GM19193 (cell line): ENCODE measurements at regions not wholly inside any gene's neighbourhood (a gene's known extent, or its start where the extent isn't known, plus 50 kb on each side); places are given as distances from the start of the nearest gene placed in this dataset.

Source experiments
- POLR2A ChIP-seq: IDR thresholded peaks from 4 replicates; pipeline ENCODE4 v1.6.1; 2011; ENCODE audit not compliant: insufficient read depth, insufficient read length; ENCODE audit errors: extremely low read depth

GRCh38 chr11:42273977-42274376 is 814.5 kb upstream of the LRRC4C start:
- TF ChIP-seq POLR2A, result no peak

GRCh38 chr11:42296910-42297309 is 837.5 kb upstream of the LRRC4C start:
- TF ChIP-seq POLR2A, result no peak

- no peak for TF ChIP-seq POLR2A
Measured at GRCh38 chr11:42299780-42300179, 840.3 kb upstream of the LRRC4C start.

DNA sequence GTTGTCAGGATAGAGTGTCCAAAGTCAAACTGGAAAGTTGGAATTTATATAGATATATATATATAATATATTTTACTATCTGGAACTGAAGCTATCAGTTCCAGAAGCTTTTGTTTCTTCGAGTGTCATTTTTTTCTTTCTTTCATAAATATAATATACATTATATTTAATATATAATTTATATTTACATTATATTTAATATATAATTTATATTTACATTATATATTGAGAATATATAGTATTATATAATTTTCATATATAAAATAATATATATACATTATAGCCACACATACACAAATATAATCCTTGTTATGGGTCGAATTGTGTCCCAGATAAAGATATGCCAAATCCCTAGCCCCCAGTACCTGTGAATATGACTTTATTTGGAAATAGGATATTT is 842.3 kb upstream of the LRRC4C start:
- no peak for TF ChIP-seq POLR2A

GRCh38 chr11:42311514-42311913 is 852.1 kb upstream of the LRRC4C start:
- TF ChIP-seq POLR2A, result no peak

DNA sequence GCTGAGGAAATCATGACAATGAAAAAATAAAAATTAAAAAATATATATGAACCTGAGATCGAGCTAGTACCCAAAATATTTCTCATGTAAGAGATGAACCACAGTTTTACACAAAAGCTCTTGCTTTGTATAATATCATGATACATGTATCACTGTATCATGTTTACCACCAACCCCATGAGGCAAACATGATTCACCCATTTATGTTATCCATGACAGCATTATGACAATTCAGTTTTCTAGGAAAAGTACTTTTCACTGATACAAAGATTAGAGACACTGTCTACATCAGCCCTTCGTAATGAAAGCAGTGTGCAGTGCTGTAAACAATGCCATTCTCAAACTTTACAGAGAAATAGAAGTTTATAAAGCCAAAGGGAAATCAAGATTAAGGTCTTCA is 852.5 kb upstream of the LRRC4C start:
- TF ChIP-seq POLR2A, result no peak

- TF ChIP-seq POLR2A, result no peak
Measured at GRCh38 chr11:42315267-42315666, 855.8 kb upstream of the LRRC4C start.

GRCh38 chr11:42315846-42316245 is 856.4 kb upstream of the LRRC4C start:
- TF ChIP-seq POLR2A, result no peak

- TF ChIP-seq POLR2A, result no peak
Measured at GRCh38 chr11:42319921-42320320, 860.5 kb upstream of the LRRC4C start.

DNA sequence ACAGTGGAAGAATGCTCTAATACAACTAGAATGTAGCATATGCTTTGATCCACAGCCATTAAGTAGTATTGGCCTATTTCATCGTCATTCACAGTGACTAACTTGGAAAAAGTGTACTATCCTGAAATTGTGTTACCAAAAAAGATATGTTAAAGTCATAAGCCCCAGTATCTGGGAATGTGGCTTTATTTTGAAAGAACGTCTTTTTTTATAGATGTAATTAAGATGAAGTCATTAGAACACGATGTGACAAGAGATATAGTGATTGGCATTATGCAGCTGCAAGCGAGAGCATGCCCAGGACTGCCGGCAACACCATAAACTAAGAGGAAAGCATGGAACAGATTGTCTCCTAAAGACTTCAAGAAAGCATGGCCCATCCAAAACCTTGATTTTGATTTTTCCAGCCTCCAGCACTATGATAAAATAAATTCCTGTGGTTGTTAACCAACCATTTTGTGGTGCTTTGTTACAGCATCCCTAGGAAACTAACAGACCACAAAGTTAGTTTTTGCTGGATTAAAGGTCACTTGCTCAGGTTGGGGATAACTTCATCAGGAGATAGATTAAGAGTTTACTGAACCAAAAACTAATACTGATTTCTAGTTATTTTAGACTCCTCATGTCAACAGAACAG is 870.6 kb upstream of the LRRC4C start:
- TF ChIP-seq POLR2A, result no peak

- no peak for TF ChIP-seq POLR2A
Measured at GRCh38 chr11:42337786-42338455, 878.5 kb upstream of the LRRC4C start.

DNA sequence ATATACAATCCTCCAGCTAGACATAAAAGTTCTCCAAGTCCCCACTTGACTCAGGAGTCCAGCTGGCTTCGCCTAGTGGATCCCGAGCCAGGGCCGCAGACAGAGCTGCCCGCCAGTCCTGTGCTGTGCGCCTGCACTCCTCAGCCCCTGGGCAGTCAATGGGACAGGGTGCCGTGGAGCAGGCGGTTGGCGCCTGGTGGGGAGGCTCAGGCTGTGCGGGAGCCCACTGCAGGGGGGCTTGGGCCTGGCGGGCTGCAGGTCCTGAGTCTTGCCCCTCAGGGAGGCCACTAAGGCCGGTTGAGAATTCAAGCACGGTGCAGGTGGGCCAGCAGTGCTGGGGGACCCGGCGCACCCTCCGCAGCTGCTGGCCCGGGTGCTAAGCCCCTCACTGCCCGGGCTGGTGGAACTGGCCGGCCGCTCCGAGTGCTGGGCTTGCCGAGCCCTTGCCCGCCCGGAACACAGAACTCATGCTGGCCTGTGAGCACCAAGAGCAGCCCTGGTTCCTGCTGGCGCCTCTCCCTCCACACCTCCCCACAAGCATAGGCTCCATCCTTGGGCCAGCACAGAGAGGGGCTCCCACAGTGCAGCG is 884.8 kb upstream of the LRRC4C start:
- no peak for TF ChIP-seq POLR2A

- no peak for TF ChIP-seq POLR2A
Measured at GRCh38 chr11:42345933-42346332, 886.5 kb upstream of the LRRC4C start.

- no peak for TF ChIP-seq POLR2A
Measured at GRCh38 chr11:42363701-42364100, 904.2 kb upstream of the LRRC4C start.

GRCh38 chr11:42390116-42390515 is 921.7 kb upstream of the API5 start:
- TF ChIP-seq POLR2A, result no peak

- TF ChIP-seq POLR2A, result no peak
Measured at GRCh38 chr11:42397483-42397882, 914.3 kb upstream of the API5 start.
